Left lung (tissue), 4 donors: ENCODE measurements at regions not wholly inside any gene's neighbourhood (a gene's known extent, or its start where the extent isn't known, plus 50 kb on each side); places are given as distances from the start of the nearest gene placed in this dataset.

Source experiments
- ATAC-seq: fragments of 200-7000 bp; cut with Tn5 transposase; one replicate; pipeline ENCODE4 v1.9.1; 2020; ENCODE audit warnings: moderate library complexity
- DNase-seq, 4 donors: peaks; one replicate each; pipeline ENCODE4 v3.0.0-alpha.2; 2013 to 2020
- H3K27ac ChIP-seq, 2 donors: fragments of 200-600 bp; sonication (generic) in 1 of 2; one replicate each; pipeline versions ENCODE4 v1.5.0 to v1.8.0; 2020 to 2021
- H3K27me3 ChIP-seq, 2 donors: fragments of 200-600 bp; sonication (generic) in 1 of 2; one replicate each; pipeline versions ENCODE4 v1.5.0 to v1.8.0; 2020 to 2021
- H3K36me3 ChIP-seq, 2 donors: fragments of 200-600 bp; sonication (generic) in 1 of 2; one replicate each; pipeline versions ENCODE4 v1.5.0 to v1.8.0; 2020 to 2021
- H3K4me1 ChIP-seq, 2 donors: fragments of 200-600 bp; one replicate each; pipeline ENCODE4 v1.8.0; 2021
- H3K4me3 ChIP-seq, 2 donors: fragments of 200-600 bp; sonication (generic) in 1 of 2; one replicate each; pipeline versions ENCODE4 v1.5.0 to v1.8.0; 2020 to 2021; ENCODE audit warnings: mild to moderate bottlenecking in 1 of 2
- H3K9me3 ChIP-seq, 2 donors: fragments of 200-600 bp; sonication (generic) in 1 of 2; one replicate each; pipeline versions ENCODE4 v1.5.0 to v1.8.0; 2020 to 2021
- CTCF ChIP-seq, 2 donors: fragments of 200-600 bp; sonication (generic) in 1 of 2; IDR thresholded peaks; one replicate each; pipeline versions ENCODE4 v1.5.0 to v1.8.0; 2021; ENCODE audit warnings: antibody characterized with exemption in 2 of 2
- intact Hi-C, 2 donors: fragments of 100-400 bp; cut with DNase I; formaldehyde crosslinking; loops; one replicate each; pipeline versions ENCODE4 v1.11.2 to v1.14.2; 2022
- donor health status: DM: no; HTN: yes; CAD: no.
- donor health status: DM: no; HTN: no; CAD: no.

- H3K27ac ChIP-seq: no peak overlapping the region
- no peak for TF ChIP-seq CTCF (IDR thresholded peaks at IDR 0.05)
- DNase-seq (no peak), ATAC-seq (no peak)
- H3K4me1 ChIP-seq: no peaks in the 10 kb centered on the region
- no peak overlapping the region for H3K4me3 ChIP-seq
- no peaks in the 10 kb centered on the region for H3K36me3 ChIP-seq
- H3K9me3 ChIP-seq: peaks cover 0 to 26% of the 10 kb centered on the region in 2 donors
- H3K27me3 ChIP-seq: no peaks in the 10 kb centered on the region
- intact Hi-C loops: loop anchor here in 1 of 2 donors (10.0 kb wide), 1 partner anchor 211 kb away; no protein-coding TSS in a partner anchor
Measured at GRCh38 chr11:122294041-122294440, 178.0 kb upstream of the BLID start.

- DNase-seq: no peak
- ATAC-seq: no peak
- intact Hi-C loops: loop anchor here in 1 of 2 donors (10.0 kb wide), 1 partner anchor 211 kb away; no protein-coding TSS in a partner anchor
- H3K27me3 ChIP-seq: no peaks in the 10 kb centered on the region
- no peak for TF ChIP-seq CTCF (IDR thresholded peaks at IDR 0.05)
- no peak overlapping the region for H3K4me3 ChIP-seq
- no peak overlapping the region for H3K27ac ChIP-seq
- H3K9me3 ChIP-seq: peaks cover 0 to 20% of the 10 kb centered on the region in 2 donors
- no peaks in the 10 kb centered on the region for H3K36me3 ChIP-seq
- H3K4me1 ChIP-seq: no peaks in the 10 kb centered on the region
Measured at GRCh38 chr11:122293296-122294023, 177.4 kb upstream of the BLID start.

GRCh38 chr11:122287401-122287800, 171.4 kb upstream of the BLID start:
- no peak overlapping the region for H3K4me3 ChIP-seq
- no peak for ATAC-seq
- no peak overlapping the region for H3K27ac ChIP-seq
- DNase-seq: no peak
- H3K4me1 ChIP-seq: no peaks in the 10 kb centered on the region
- intact Hi-C loops: no loop called here
- no peaks in the 10 kb centered on the region for H3K9me3 ChIP-seq
- H3K27me3 ChIP-seq: no peaks in the 10 kb centered on the region
- H3K36me3 ChIP-seq: no peaks in the 10 kb centered on the region
- no peak for TF ChIP-seq CTCF (IDR thresholded peaks at IDR 0.05)

- Histone ChIP-seq H3K4me1 (no peaks in the 10 kb centered on the region), H3K27ac (no peak overlapping the region), H3K9me3 (no peaks in the 10 kb centered on the region), H3K27me3 (no peaks in the 10 kb centered on the region), H3K4me3 (no peak overlapping the region), H3K36me3 (no peaks in the 10 kb centered on the region)
- DNase-seq (no peak), ATAC-seq (no peak)
- intact Hi-C loops: no loop called here
- TF ChIP-seq CTCF (IDR thresholded peaks at IDR 0.05): no peak
Measured at GRCh38 chr11:122285070-122285988, 169.3 kb upstream of the BLID start.

- H3K27ac ChIP-seq: no peak overlapping the region
- H3K27me3 ChIP-seq: no peaks in the 10 kb centered on the region
- intact Hi-C loops: no loop called here
- no peaks in the 10 kb centered on the region for H3K36me3 ChIP-seq
- H3K4me3 ChIP-seq: no peak overlapping the region
- H3K9me3 ChIP-seq: no peaks in the 10 kb centered on the region
- no peaks in the 10 kb centered on the region for H3K4me1 ChIP-seq
- ATAC-seq (no peak), DNase-seq (no peak)
- TF ChIP-seq CTCF (IDR thresholded peaks at IDR 0.05): no peak
Measured at GRCh38 chr11:122280870-122281269, 164.9 kb upstream of the BLID start.
